HS-5 (cell line): ENCODE measurements at regions not wholly inside any gene's neighbourhood (a gene's known extent, or its start where the extent isn't known, plus 50 kb on each side); places are given as distances from the start of the nearest gene placed in this dataset.

Experiments used
- DNase-seq: peaks from one replicate; pipeline ENCODE4 v3.0.0-alpha.2; 2012; ENCODE audit warnings: low read depth

- DNase-seq: no peak
These were observed 50.8 kb upstream of the INCENP start for GRCh38 chr11:62073061-62073460.

DNA sequence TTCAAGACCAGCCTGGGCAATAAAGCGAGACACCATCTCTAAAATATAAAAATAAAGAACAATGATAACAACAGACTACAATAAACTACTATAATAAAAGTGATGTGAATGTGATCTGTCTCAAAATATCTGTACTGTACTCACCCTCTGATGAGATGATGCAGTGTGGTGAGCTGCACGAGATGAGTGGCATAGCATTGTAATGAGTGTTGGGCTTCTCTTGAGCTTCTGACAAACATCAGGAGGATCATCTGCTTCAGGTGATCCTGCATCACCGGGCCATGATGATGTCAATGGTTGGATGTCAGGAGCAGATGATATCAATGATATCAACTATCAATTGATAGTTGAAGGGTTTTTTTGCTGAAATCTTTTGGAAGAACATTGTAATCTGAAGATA is 52.4 kb upstream of the INCENP start:
- DNase-seq: no peak

- DNase-seq: no peak
These were observed 53.6 kb upstream of the INCENP start for GRCh38 chr11:62069986-62070919.

DNA sequence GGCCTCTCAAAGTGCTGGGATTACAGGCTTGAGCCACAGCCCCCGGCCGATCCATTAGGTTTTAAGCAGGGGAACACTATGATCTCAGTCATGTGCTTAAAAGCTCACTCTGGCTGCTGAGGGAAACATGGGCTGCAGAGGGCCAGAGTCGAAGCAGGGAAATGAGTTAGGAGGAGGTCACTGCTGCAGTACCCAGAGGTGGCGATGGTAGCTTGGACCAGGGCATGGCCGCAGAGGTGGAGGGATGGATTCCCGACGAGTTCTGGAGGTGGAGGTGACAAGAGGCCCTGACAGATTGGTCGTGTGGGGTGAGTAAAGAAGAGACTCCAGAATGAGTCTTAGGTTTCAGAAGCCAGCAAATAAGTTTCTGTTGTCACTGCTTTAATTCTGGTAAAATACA is 54.4 kb upstream of the INCENP start:
- no peak for DNase-seq

DNA sequence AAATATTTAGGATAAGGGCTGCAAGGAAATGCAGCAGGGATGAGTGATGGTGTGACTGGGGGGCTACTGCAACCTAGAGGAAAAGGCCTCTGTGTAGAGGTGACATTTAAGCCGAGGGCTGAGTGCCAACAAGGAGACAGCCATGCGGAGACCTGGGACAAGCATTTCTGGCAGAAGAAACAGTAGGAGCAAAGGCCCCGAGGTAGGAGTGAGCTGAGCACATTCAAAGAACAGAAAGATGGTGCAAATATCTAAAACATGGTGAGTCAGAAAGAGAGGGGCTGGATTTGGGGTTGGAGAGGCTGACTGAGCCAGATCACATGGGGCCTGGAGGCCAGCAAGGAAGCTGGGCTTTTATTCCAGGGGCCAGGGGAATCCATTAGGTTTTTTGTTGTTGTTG is 55.1 kb upstream of the INCENP start:
- no peak for DNase-seq

- DNase-seq: no peak
These were observed 56.1 kb upstream of the INCENP start for GRCh38 chr11:62067741-62068140.

DNA sequence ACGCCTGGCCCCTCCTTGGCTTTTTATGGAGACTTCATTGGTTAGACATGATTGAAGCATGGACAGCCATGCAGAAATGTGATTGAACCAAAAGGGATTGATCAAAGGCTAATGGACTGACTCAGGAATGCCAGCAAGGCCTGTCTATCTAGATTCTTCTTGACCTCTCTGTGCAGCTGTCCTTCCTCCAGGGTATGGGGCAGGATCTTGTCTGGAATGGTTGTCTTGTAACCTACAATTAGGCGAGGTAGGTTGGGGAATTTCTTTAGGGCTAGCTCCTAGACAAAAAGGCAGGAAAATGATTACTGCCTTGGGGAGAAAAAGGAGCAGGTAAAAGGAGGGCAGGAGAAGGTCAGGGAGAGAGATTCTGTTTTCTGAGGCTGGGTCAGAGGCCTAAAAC is 59.6 kb upstream of the INCENP start:
- DNase-seq: no peak

- no peak for DNase-seq
These were observed 61.5 kb upstream of the INCENP start for GRCh38 chr11:62062223-62062861.

GRCh38 chr11:62061356-62062222 is 62.2 kb upstream of the INCENP start:
- DNase-seq: no peak

DNA sequence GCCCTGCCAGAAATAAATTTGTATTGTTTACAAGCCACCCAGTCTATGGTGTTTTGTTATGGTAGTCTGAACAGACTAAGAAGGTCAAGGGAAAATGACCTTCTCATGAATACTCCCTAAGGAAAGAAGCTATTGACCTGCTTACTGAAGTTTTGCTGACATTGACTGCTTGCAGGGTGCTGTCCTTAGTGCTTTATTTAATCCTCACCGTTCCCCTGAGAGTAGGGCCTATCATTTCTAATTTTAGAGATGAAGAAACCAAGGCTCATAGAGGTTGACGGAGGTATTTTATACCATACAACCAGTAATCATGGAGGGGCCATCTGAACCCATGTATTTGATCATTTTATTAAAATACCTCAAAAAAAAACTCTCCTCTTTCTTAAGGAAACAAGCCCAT is 66.7 kb upstream of the INCENP start:
- no peak for DNase-seq

GRCh38 chr11:62055970-62056369 is 67.8 kb upstream of the INCENP start:
- DNase-seq: no peak

GRCh38 chr11:62054484-62055121 is 69.2 kb upstream of the INCENP start:
- no peak for DNase-seq

- no peak for DNase-seq
These were observed 69.7 kb upstream of the INCENP start for GRCh38 chr11:62054081-62054480.

DNA sequence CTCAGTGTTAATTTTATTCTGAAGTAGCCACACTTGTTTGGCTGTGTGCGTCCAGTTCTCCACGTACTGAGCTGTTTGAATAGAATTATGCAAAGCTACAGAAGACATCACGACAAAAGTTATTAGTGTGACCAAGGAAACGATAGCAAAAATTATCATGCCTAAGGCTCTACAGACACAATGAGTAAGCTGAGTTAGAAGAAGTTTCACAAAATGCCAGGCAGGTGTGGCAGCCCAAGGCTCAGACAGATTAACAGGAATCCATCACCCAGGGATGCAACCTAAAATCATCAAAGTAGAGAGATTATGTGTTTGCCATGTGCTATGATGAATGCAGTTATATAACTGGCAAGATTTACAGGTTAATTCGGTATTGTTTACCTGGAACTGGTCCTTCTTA is 73.1 kb upstream of the INCENP start:
- no peak for DNase-seq

- no peak for DNase-seq
These were observed 75.7 kb upstream of the INCENP start for GRCh38 chr11:62048100-62048499.

- DNase-seq: no peak
These were observed 77.2 kb upstream of the INCENP start for GRCh38 chr11:62046568-62047100.

DNA sequence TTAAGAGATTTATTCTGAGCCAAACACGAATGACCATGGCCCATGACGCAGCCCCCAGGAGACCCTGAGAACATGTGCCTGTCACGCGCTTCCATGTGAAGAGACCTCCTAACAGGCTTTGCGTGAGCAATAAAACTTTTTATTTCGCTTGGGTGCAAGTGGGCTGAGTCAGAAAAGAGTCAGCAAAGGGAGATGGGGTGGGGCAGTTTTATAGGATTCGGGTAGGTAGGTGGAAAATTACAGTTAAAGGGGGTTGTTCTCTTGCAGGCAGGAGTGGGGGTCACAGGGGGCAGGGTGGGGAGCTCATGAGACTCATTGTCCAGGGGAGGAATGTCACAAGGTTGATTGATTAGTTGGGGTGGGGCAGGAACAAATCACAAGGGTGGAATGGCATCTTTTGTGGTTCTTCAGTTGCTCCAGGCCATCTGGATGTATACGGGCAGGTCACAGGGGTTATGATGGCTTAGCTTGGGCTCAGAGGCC is 77.2 kb upstream of the FTH1 start:
- no peak for DNase-seq

GRCh38 chr11:62035293-62035692 is 67.9 kb upstream of the FTH1 start:
- no peak for DNase-seq

GRCh38 chr11:62034036-62034338 is 66.6 kb upstream of the FTH1 start:
- DNase-seq: no peak

GRCh38 chr11:62033191-62034035 is 66.0 kb upstream of the FTH1 start:
- no peak for DNase-seq
